ENCODE measurements at regions not wholly inside any gene's neighbourhood (a gene's known extent, or its start where the extent isn't known, plus 50 kb on each side); places are given as distances from the start of the nearest gene placed in this dataset.
A peak's percentile ranks its signal among the peaks of the same experiment; 100 is the strongest.

- DNase-seq (ENCODE audit: low spot score) = no peak
Observed at GRCh38 chr3:180188512-180189309, 152.0 kb upstream of the PEX5L start.

- DNase-seq (ENCODE audit: low spot score) = no peak
Observed at GRCh38 chr3:180189310-180189648, 152.5 kb upstream of the PEX5L start.

GRCh38 chr3:180196658-180197057, 159.9 kb upstream of the PEX5L start:
- no peak for DNase-seq (ENCODE audit: low spot score)

DNA sequence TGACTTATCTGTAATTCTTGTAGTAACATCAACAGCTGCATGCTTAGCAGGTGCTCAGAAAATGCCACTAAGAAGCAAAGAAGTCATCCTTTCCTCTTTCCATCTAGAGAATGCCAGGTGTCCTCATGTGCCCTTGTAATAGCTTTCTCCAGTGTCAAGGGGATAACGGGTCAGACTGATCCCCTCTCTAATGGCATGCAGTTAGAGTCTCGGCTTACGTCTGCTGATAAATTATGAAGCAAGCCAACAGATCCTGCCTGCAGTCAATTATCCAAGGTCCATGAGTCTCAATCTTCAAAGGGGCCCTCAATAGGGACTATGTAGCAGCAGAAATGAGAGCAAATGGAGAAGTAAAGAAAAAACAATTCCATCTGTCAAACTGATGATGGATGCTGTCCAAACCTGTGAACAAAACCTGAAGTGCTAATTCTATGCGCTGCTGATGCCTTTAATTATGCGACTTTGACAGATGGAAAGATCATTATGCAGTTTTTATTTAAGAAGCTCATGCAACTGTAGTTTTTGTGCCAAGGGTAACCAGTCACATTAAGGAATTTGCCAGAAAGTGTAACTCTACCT, 162.8 kb upstream of the PEX5L start:
- DNase-seq (ENCODE audit: low spot score) = no peak

DNA sequence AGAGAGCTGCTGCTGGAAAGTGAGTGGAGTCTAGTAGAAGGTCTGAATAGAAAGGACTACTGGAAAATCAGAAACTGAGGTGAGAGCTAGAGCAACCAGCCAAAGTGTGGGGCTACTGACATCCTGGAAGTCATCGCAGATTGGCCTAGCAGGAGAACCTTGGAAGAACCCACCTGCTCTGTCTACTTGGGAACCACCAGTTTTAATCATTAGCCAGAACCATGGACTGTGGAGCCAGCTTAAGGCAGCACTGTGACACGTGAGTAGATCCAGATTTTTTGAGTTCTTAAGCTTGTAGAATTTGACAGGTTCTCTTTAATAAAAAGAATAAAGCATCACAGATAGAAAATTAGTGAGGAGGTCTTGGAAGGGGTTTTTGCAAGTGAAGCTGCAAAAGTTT, 179.1 kb upstream of the PEX5L start:
- no peak for DNase-seq (ENCODE audit: low spot score)

DNA sequence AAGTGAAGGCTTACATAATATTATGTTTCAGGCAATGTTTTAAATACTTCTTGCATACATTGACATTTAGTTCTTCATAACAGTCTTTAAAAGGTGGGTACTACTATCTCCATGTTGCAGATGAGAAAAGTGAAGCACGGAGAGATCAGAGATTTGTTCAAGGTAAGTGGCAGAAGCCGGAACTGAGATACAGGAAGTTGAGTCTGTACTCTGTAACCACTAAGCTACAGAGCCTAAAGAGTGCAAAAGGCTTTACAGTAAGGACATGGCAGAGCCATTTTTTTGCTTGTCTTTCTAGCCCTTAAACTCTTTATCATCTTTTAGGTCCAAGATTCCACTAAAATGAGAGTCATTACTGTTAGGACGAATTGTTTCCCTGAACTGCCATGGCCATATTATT, 186.5 kb upstream of the PEX5L start:
- DNase-seq (ENCODE audit: low spot score) = no peak

DNA sequence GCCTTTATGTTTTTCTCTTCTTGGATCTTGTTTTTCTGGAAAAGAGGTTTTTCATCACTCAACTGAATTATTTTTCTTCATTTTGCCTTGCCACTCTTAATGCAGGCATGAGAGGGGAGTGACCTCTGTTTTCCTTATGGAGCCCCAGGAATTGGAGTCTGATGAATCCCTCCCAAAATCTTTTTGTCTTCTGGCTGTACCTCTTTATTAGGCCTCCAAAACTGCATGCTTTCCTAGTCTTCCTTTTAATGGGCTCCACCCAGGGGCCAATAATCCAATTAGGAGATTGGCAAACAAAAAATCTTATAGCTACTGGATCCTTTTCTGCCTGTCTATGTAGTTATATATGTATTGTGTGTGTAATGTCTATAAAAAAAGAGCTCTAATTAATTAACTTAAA, 192.4 kb upstream of the PEX5L start:
- no peak for DNase-seq (ENCODE audit: low spot score)

GRCh38 chr3:180239939-180240338, 203.2 kb upstream of the PEX5L start:
- no peak for DNase-seq (ENCODE audit: low spot score)

GRCh38 chr3:180246688-180247195, 210.0 kb upstream of the PEX5L start:
- DNase-seq (ENCODE audit: low spot score) = no peak

- DNase-seq (ENCODE audit: low spot score) = peak; percentile 65
Observed at GRCh38 chr3:180250172-180250571, 213.4 kb upstream of the PEX5L start.

GRCh38 chr3:180252683-180253082, 215.9 kb upstream of the PEX5L start:
- DNase-seq (ENCODE audit: low spot score) = no peak

DNA sequence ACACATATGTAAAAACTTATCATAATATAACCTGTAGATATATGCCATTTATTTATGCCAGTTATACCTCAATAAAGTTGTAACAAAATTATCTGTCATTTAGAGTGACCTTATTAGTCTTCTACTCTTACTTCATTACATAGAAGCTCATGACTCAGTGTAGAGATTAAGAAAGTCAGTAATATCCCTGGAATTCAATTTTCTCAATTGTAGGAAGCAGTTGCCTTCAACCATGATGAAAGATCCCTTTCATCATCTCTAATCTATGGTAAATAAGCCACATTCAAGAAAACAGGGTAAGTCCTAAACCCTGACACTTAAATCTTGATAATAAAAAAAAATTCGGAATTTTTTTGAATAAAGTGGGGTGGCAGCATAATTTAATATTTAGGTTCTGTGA, 216.5 kb upstream of the PEX5L start:
- no peak for DNase-seq (ENCODE audit: low spot score)

- DNase-seq (ENCODE audit: low spot score) = no peak
Observed at GRCh38 chr3:180264479-180264878, 227.7 kb upstream of the PEX5L start.

DNA sequence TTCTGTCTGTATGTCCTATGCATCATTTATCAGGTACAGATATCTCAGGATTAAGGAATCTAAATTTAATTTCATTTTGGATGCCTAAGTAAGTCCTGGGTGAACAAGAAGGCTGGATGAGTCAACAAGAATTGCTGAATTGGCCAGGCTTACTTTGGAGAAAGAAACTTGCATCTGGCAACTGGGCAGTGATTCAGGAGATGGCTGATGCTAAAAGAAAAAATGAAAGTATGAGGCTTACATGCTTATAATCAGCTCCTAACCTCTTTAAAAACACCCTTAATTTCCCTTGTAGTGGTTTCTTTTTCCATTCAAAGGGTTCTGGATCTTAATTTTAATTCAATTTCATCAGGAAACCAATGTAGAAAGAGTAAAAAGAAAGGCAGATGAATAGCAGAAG, 228.8 kb upstream of the PEX5L start:
- peak; percentile 14 for DNase-seq (ENCODE audit: low spot score)

DNA sequence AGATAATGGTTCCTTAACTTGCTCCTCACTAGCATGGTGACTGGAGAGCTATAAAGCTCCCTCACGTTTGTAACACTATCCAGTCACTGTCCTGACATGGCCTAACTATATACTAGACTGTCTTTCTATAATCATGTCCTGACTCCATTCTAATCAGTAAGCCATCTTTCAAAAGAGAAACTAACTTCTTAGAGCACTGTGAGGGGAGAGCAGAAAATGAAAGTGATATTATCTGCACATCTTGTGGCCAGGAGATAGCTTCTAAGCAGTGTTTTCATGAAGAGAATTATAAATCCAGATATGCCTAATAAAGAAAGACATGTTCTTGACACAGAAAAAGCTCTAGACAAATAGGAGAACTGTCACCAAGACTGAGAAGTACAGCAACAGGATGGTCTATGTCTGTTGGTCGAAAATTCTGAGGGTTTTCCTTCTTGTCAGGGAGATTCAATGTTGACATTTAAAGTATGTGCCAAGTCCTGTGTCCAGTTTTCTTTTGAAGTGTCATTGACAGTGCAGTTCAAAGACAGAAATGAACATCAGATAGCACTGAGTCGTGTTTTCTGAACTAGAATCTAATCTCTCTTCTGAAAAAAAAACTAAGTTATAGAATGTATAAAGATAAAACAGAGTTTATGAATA, 230.6 kb upstream of the PEX5L start:
- no peak for DNase-seq (ENCODE audit: low spot score)

- no peak for DNase-seq (ENCODE audit: low spot score)
Observed at GRCh38 chr3:180274536-180274935, 237.8 kb upstream of the PEX5L start.

- no peak for DNase-seq (ENCODE audit: low spot score)
Observed at GRCh38 chr3:180275176-180275575, 238.4 kb upstream of the PEX5L start.

DNA sequence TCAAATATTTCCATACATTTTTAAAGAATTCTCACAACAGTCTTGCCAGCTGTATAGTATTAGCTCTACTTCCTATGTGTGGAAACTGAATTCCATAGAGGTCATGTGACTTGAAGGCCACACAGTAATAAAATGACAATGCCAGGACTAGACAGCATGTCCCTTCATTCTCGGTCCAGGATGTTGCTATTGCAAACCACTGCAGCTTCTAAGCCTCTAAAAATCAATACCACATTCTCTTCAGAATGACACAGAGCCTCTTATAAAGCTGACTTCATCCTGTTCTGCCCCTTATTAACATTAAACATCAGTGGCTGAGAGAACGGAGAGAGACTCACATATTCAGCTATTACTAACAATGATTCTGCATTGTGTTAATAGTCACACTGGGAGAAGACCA, 240.3 kb upstream of the PEX5L start:
- no peak for DNase-seq (ENCODE audit: low spot score)

DNA sequence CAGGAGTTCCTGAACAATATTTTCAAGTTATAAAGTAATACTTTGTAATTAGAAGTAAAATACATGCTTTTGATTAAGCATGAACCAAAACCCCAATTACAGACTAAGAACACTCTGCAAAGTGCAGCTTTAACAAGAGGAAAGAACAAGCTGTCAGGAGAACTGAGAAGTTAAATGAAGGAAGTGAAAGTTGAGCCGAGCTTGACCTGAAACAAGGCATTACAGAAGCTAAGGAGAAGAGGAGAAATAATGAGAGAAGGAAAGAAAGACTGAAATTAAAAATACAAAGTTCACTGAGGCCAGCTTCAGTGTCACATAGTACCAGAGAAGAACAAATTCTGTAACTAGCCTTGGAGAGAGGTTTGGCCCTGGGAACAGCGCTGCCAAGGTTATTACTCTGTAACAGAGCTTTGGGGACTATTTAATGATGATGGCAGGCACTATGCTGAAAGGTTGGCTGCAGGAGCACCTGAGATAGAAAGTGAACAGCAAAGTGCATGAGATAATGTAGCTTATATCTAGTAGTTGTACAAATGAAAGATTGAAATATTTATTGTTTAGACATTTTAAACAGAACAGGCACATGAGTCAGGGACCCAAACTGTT, 241.9 kb upstream of the PEX5L start:
- DNase-seq (ENCODE audit: low spot score) = no peak

- DNase-seq (ENCODE audit: low spot score) = no peak
Observed at GRCh38 chr3:180280555-180280954, 243.8 kb upstream of the PEX5L start.

- no peak for DNase-seq (ENCODE audit: low spot score)
Observed at GRCh38 chr3:180282386-180282785, 245.6 kb upstream of the PEX5L start.

DNA sequence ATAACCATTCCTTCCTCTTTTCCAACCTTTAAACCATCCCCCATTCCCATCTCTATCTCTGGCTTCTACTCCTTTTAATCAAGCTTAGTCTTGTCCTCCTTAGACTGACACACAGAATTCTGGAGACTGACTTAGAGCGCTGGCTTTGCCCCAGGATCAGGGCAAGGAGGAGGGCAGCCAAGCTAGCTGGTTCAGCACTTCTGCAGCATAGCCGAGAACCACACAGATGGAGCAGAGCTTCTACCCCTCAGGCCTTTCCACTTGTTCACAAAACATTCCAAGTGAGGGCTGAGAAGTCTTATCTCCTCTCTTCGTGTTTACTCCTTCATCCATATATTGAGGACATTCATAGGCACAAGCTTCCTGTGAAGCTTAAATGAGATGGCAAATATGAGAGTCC, 246.5 kb upstream of the PEX5L start:
- DNase-seq (ENCODE audit: low spot score) = no peak
